ENCODE measurements at regions not wholly inside any gene's neighbourhood (a gene's known extent, or its start where the extent isn't known, plus 50 kb on each side); places are given as distances from the start of the nearest gene placed in this dataset.
A peak's percentile ranks its signal among the peaks of the same experiment; 100 is the strongest.

DNA sequence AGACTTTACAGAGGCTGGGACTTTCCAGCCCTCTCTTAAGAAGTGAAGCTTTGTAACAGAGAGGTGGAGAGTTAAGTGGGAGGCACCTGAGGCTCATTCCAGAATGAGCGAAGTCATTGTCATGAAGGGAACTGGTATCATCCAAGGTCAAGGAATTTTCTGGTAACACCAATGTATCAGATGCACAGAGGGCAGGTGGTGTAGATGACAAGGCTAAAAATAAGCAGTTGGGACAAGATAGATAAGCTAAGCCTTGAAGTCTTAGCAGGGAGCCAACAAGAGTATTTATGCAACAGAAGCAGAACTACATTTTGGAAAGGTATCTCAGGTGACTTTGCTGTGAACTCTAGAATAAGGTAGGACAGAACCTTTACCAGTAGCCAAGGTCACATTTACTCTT is 257.0 kb upstream of the AUTS2 start:
- no peaks in the 10 kb centered on the region for H3K27me3 ChIP-seq
- peaks cover 9% of the 10 kb centered on the region; the same call in 1 of the 2 replicates for H3K4me1 ChIP-seq
- no peak for DNase-seq
- TF ChIP-seq, protein P1, sequence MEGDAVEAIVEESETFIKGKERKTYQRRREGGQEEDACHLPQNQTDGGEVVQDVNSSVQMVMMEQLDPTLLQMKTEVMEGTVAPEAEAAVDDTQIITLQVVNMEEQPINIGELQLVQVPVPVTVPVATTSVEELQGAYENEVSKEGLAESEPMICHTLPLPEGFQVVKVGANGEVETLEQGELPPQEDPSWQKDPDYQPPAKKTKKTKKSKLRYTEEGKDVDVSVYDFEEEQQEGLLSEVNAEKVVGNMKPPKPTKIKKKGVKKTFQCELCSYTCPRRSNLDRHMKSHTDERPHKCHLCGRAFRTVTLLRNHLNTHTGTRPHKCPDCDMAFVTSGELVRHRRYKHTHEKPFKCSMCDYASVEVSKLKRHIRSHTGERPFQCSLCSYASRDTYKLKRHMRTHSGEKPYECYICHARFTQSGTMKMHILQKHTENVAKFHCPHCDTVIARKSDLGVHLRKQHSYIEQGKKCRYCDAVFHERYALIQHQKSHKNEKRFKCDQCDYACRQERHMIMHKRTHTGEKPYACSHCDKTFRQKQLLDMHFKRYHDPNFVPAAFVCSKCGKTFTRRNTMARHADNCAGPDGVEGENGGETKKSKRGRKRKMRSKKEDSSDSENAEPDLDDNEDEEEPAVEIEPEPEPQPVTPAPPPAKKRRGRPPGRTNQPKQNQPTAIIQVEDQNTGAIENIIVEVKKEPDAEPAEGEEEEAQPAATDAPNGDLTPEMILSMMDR (IDR thresholded peaks at IDR 0.05; ENCODE audit: low read depth, low read length), result no peak
- H3K36me3 ChIP-seq, result no peaks in the 10 kb centered on the region
- no peak overlapping the region for H3K4me3 ChIP-seq (ENCODE audit: low read depth, low read length)
- no peaks in the 10 kb centered on the region for H3K9me3 ChIP-seq

DNA sequence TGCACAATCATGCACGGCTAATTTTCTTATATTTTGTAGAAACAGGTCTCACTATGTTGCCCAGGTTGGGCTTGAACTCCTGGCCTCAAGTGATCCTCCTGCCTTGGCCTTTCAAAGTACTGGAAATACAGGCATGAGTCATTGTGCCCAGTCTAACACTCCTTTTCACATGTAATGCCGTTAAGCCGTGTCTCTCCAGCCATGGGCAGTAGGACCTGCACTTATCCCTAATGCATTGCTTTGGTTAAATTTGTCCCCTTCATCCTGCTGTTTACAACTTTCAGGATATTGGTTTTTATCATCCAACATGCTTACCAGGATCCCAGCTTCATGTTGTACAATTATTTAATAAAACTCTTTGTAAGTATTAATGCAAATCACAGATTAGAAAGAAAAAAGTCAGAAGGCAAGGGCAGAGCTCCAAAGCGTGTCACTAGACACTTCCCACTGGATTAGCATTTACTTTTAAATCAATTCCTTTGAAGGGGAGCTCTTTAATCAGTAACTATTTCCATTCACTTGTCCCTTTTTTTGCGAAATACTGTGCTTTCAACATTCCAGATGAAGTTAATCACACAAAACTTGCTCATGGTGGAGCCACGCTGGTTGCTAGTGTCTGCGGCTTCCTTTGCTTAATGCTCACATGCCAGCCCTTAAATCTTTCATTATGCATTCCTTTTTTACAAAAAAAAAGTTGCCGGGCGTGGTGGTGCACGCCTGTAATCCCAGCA is 256.0 kb upstream of the AUTS2 start:
- Histone ChIP-seq H3K4me3 (ENCODE audit: low read depth, low read length) (no peak overlapping the region), H3K27me3 (no peaks in the 10 kb centered on the region), H3K4me1 (peaks cover 4% of the 10 kb centered on the region; the same call in 1 of the 2 replicates), H3K9me3 (no peaks in the 10 kb centered on the region), H3K36me3 (no peaks in the 10 kb centered on the region)
- TF ChIP-seq, protein P1 (IDR thresholded peaks at IDR 0.05; ENCODE audit: low read depth, low read length), result no peak
- DNase-seq, result no peak

DNA sequence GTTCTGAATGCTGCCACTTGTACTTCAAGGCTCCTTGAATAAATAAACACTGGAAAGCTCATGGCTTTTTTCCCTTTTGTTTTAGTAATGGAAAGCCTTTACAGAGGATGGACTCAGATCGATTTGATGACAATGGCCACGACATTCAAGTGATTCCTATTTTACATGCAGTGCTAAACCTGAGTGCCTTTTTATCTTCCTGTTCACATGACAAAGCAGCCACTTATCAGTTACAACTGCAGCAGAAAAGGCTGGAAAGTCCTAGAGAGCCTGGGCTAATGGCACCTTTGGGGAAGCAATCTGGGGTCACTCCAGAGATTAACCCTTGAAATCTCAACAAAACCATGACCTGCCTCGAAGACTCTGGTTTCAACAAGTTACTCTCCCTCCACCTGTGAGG is 249.0 kb upstream of the AUTS2 start:
- TF ChIP-seq, protein P1 (IDR thresholded peaks at IDR 0.05; ENCODE audit: low read depth, low read length), result no peak
- Histone ChIP-seq H3K4me3 (ENCODE audit: low read depth, low read length) (no peak overlapping the region), H3K36me3 (no peaks in the 10 kb centered on the region), H3K27me3 (no peaks in the 10 kb centered on the region), H3K9me3 (no peaks in the 10 kb centered on the region), H3K4me1 (no peaks in the 10 kb centered on the region)
- no peak for DNase-seq

DNA sequence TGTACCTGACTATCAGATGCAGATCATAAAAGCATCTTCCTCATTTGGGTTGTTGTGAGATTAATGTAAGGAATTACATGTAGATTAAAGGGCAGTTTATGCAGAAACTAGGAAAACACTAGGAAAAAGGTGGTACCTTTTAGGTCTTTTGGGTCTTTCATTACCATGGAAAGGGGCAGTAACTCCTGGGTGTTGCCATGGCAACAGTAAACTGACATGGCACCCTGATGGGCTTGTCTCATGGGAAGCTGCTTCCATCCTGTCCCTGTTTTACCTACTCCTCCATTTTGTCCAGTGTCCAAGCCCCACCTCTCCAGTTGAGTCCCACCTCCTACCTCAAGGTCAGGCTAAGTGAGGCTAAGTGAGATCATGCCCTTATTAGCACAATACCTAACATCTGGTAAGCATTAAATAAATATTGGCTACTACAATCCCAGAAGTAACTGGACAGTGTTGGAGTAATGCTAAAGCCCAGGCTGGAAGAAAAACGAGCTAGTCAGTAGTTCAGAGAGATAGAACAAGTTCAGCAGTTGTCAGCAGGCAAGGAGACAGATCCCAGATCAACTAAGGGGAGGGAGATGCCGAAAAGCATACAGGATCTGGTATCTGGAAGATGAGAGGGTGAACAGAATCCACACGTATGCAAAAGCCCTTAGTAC is 240.0 kb upstream of the AUTS2 start:
- H3K9me3 ChIP-seq, result no peaks in the 10 kb centered on the region
- H3K4me3 ChIP-seq (ENCODE audit: low read depth, low read length), result no peak overlapping the region
- H3K27me3 ChIP-seq, result no peaks in the 10 kb centered on the region
- no peaks in the 10 kb centered on the region for H3K36me3 ChIP-seq
- DNase-seq, result peak; percentile 16
- no peaks in the 10 kb centered on the region for H3K4me1 ChIP-seq
- TF ChIP-seq, protein P1 (IDR thresholded peaks at IDR 0.05; ENCODE audit: low read depth, low read length), result no peak

DNA sequence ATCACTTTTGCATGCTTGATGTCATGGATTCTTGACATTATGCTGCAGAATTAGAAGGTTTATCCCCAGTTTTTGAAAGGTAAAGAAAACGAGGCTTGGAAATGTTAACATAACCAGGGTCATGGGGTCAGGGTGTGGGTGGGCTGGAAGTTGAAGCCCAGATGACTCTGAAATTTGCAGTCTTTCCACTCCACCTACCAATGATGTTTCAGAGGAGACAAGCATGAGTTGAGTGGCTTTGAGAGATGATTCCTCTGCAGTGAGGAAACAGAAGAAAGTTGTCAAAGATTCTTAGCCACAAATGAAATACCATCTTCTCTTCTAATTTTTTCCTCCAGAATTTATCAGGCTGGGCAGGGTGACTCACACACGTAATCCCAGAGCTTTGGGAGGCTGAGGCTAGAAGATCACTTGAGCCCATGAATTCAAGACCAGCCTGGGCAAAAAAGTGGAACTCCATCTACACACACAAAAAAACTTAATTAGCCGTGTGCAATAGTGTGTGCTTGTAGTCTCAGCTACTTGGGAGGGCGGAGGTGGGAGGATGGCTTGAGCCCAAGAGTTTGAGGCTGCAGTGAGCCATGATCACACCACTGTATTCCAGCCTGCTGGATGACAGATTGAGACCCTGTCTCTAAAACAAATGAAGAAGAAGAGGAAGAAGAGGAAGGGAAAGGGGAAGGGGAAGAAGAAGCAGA is 239.1 kb upstream of the AUTS2 start:
- Histone ChIP-seq H3K9me3 (no peaks in the 10 kb centered on the region), H3K4me3 (ENCODE audit: low read depth, low read length) (no peak overlapping the region), H3K27me3 (no peaks in the 10 kb centered on the region), H3K4me1 (no peaks in the 10 kb centered on the region), H3K36me3 (no peaks in the 10 kb centered on the region)
- TF ChIP-seq, protein P1 (IDR thresholded peaks at IDR 0.05; ENCODE audit: low read depth, low read length), result no peak
- DNase-seq, result no peak
